NOMO-1 treated with dmso at 0.1 percent for 144 hours (cell line): ENCODE measurements at regions not wholly inside any gene's neighbourhood (a gene's known extent, or its start where the extent isn't known, plus 50 kb on each side); places are given as distances from the start of the nearest gene placed in this dataset.

ENCODE experiments used
- DNase-seq: peaks from one replicate; lab custom pipeline; 2025; ENCODE audit not compliant: unreplicated experiment; lab: John Stamatoyannopoulos, UW

- DNase-seq: no peak
Observed at GRCh38 chr4:110289601-110290100, 91.2 kb upstream of the ELOVL6 start.

DNA sequence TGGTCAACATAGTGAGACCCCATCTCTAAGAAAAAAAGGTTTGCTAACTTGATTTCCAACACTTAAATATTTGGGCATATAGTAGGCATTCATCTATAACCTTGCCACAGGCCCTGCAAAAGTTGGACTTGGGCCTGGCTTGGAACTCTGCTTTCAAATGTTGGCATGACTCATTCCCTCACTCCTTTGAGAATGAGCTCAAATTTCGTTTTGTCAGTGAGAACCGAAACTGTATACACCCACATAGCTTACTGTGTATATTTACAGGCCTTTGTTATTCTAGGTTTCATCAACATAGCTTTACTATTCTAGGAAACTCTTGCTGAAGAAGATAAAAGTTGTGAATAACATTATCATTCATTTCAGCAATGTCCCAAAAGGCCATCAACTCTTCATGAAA, 88.7 kb upstream of the ELOVL6 start:
- peak; percentile 0 for DNase-seq

DNA sequence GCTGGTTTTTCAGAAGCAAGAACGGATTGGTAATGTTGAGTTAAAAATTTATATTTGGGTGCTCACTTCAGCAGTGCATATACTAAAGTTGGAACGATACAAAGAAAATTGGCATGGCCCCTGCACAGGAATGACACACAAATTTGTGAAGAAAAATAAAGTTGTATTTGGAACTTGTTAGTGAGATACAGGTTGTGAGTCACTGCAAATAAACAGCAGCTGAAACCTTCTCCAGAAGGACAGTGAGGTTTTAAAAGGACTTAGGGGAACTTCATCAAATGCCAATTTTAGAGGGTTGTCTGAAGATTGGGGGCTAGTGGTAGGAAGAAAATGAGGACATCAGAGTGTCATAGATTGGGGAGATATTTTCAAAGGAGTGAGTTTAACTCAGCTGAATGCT, 79.7 kb upstream of the ELOVL6 start:
- DNase-seq: no peak

- DNase-seq: no peak
Observed at GRCh38 chr4:110275871-110276270, 77.5 kb upstream of the ELOVL6 start.

GRCh38 chr4:110271986-110272385, 73.6 kb upstream of the ELOVL6 start:
- no peak for DNase-seq

DNA sequence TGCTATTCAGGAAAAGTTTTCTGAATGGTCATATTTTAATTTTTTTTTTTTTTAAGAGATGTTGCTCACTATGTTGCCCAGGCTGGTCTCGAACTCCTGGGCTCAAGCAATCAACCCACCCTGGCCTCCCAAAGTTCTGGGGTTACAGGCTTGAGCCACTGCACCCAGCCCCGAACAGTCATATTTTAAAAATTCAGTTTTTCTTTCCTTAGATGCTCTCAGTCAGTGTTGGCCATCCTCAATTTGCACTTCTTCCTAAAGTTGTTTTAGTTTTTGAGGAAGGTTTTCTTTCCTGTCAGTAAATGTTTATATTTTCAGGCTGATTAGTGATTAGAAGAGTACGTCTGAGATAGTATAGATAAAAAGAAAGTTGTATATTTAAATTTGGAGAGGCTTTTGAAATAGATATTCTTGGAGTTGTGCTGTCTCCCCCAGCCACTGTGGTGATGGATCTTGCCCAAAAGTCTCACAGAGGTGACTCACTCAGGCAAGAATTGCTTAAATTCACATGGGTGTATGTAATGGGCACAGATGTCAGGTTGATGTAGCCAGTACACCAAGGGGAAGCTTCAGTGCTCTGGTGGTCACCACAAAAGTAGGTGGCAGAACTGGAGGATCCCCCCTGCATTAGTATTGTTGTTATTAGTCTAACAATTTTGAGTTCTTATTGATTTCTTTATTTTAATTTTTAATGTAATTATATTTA, 72.2 kb upstream of the ELOVL6 start:
- no peak for DNase-seq

- DNase-seq: no peak
Observed at GRCh38 chr4:110268790-110269189, 70.4 kb upstream of the ELOVL6 start.

- no peak for DNase-seq
Observed at GRCh38 chr4:110268352-110268751, 69.9 kb upstream of the ELOVL6 start.

- no peak for DNase-seq
Observed at GRCh38 chr4:110266136-110266535, 67.7 kb upstream of the ELOVL6 start.

GRCh38 chr4:110265001-110265400, 66.6 kb upstream of the ELOVL6 start:
- no peak for DNase-seq

GRCh38 chr4:110260299-110260698, 61.9 kb upstream of the ELOVL6 start:
- no peak for DNase-seq

DNA sequence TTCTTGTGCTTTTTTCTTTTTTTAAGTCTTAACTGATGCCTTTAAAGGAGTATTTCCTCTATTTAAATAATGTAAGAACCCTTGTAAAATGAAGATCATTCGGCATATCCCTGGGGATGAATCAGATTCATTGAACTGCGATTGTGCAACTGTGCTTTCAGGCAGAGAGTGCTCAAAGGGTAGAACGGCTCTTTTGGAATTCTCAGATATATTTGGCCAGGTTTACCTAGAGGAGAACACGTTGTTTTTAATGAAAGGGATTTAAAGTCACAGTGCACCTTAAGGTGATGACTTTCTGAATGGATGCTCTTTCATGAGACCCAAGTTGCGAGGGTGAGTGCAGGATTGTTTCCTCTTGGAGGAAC, 51.6 kb upstream of the ELOVL6 start:
- DNase-seq: no peak

- DNase-seq: no peak
Observed at GRCh38 chr4:110248831-110249253, 50.4 kb upstream of the ELOVL6 start.
